COLO829 (cell line): ENCODE measurements at regions not wholly inside any gene's neighbourhood (a gene's known extent, or its start where the extent isn't known, plus 50 kb on each side); places are given as distances from the start of the nearest gene placed in this dataset.

ENCODE experiments used
- DNase-seq: peaks from one replicate; pipeline ENCODE4 v3.0.0; 2012; ENCODE audit warnings: low spot score

DNA sequence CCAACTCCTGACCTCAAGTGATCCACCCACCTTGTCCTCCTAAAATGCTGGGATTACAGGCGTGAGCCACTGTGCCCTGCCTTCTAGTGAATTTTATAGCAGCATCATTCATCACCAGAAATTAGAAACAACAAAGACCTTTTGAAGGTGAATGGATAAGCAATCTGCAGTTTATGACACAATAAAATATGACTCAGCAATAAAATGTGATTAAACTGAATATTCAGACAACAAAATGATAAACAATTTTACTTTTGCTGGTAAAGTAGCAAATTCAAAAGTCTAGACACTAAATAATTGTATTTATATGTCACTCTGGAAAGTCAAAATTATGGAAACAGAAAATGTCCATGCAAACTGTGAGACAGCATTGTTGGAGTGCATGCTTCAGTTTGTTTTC, 656.6 kb downstream of the CBLN2 start:
- no peak for DNase-seq

DNA sequence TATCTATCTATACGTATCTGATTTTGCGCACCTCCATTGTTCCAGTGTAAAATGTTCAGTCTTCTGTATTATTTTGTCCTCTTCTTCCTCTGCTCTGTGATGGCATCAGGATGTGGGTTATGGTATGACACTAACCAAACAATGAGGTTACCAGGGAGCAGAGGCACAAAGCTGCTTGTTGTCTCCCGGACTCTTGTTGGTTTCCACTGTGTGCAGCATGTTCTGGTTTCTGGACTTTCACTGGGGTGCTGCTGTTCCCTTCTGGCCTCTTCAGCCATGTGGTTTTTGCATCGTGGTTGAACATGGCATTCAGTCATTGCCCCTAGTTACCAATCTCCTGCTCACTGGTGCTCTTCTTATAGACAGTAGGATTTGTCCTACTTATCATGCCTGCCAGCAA, 665.9 kb downstream of the CBLN2 start:
- no peak for DNase-seq

DNA sequence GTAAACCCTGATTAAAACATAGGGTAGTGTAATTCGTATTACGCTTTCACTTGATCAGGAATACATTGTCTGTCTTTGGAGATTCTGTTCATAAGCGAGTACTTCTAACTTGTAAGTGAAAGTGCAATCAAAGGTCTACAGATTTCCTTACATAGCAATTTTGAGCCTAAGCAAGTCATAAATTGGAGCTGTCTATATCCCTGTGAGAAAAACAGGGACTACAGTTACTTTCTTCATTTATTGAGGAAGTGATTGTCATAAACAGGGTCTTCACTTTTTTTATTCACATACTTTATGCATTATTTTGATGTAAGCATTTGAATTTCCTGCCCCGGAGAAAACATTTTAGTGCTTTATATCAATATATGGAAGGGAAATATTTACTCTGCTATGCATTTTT, 670.4 kb downstream of the CBLN2 start:
- DNase-seq: no peak

DNA sequence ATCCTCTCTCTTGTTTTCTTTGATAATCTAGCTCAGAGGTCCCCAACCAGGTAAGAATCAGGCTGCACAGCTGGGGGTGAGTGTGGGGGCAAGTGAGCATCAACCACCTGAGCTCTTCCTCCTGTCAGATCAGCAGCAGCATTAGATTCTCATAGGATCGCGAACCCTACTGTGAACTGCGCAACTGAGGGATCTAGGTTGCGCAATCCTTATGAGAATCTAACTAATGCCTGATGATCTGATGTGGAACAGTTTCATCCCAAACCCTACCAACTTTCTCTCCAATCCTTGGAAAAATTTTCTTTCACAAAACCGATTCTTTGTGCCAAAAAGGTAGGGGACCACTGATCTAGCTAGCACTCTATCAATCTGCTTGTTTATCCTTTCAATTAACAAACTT, 678.3 kb downstream of the CBLN2 start:
- DNase-seq: no peak

DNA sequence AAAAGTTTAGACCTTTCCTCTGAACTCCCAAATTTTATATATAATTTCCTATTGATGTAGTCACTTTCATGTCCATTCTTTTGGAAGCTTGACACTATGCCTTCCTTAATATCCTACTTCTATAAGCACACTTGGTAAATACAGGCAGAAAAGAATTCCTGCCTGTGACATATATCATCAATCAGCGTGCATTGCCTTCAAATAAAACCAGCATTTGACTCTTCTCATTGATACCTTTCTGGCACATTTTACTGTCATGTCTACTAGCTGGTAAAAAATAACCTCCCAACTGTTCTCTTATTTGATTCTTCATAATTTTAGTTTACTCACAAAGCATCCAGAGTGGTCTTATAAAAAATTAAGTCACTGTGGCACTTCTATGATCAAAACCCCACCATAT, 693.5 kb downstream of the CBLN2 start:
- no peak for DNase-seq

DNA sequence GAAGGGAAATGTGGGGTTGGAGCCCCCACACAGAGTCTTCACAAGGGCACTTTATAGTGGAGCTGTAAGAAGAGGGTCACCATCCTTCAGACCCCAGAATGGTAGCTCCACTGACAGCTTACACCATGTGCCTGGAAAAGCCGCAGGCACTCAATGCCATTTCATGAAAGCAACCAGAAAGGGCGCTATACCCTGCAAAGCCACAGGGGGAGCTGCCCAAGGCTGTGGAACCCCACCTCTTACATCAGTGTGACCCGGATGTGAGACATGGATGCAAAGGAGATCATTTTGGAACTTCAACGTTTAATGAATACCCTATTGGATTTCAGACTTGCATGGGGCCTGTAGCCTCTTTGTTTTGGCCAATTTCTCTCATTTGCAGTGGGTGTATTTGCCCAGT, 694.7 kb downstream of the CBLN2 start:
- DNase-seq: no peak

DNA sequence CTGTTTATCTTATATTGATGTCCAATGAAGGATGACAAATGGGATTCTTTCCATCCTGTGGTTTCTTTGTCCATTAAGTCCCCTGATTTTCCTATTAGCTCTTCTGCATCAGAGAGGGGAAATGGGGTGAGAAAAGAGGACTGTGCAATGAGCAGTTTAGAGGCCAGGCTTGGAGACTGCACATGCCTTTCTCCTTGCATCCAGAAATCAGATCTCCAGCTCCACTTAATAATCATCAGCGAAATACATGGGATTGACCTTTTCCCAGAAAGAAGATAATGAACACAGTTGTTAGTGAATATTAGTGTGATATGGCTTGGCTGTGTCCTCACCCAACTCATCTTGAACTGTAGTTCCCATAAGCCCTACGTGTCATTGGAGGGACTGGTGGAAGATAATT, 697.4 kb downstream of the CBLN2 start:
- DNase-seq: no peak

DNA sequence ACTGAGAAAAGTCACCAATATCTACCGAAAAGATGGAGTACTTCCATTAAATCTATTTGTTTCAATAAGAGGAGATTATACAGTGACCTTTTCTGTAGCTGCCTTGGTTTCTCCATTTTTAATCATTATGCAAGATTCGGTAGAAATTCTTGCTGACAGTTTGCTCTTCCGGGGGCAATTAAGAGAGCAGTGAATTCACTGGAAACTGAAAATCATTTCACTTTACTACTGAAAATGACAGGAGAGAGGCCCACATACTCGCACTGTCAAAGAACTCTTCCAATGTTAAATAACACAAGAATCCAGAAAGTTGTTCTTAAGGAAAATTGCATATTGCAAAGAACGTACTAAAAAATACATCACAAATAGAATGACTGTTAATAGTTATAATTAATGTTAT, 699.3 kb downstream of the CBLN2 start:
- DNase-seq: no peak

DNA sequence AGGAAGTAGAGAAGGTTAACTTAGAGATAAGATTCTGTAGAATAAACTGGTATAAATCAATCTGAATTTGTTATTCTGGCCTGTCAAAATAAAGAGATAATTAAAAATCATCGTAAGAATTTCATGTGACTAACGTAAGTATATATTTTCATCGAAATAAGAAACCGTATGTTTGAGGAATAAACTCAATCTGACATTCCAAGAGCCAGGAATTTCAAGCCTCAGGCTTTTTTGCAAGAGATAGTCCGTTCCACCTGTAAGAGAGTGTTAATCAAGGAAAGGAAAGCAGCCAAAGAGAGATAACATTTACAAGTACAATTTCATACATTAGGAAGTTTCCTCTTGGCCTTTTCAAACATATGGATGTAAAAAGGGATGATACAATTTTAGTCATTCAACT, 701.5 kb downstream of the CBLN2 start:
- no peak for DNase-seq

DNA sequence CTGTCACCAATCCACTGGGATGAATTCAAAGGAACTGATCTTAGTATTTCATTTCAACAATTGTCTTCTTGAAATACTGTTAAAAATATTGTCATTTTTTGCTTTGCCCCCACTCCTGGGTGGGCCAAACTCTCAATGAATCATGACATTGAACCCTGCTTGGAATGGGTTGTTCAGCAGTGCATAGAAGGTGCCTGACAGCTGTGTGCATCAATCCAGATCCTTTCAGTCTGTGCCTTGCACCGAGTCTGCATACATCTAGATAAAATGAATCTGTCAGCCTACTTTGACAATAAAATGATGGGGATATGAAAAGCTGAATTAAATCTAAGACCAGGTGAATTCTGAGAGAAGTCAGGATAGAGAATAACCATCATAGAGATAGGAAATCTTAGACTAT, 706.6 kb downstream of the CBLN2 start:
- no peak for DNase-seq

DNA sequence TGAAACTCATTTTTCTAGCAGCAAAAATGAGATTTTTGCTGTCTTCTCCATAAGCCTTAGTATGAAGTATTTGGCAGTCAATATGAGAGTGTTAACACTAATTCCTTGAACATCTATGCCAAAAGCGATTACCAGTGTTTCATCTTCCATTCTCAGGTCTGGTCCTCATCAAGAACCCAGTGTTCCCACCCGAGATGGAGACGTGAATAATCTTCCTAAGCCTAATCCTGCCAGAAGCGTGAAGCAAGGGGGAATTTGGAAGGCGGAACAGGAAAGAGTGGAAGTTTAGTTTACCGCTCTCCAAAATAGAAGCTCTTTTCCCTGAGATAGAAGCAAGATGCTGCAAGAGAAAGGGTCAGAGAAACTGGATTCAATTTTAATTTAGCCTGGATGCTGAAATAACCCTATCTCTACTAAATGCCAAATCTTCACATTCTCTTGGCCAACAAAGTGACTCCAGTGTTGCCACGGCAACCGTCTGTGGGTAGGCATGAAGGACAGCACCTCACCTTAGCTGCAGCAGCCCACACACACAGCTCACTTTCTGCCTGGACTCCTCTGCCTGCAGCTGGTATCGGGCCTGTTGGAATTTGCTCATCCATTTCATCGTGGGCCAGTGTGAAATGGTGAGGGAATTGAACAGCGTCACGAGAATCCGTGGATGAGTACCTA, 711.1 kb downstream of the CBLN2 start:
- DNase-seq: no peak

DNA sequence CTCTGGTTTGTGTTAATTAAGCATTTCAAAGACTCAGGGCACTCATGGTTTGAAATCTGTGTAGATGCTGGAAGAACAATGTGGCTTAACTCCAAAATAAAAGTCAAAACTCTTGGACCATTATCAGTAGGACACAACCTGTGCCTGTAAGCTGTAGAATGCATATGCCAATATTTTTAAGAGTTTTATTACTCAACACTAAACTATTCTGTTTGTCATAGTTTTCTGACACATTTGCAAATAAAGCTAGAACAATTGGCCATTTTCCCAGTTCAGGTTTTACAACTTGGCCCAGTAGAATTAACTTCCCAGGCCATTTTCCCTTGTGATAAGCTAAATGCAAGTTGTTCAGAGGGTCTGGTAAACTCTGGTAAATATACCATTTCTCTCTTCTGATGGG, 713.1 kb downstream of the CBLN2 start:
- DNase-seq: no peak

DNA sequence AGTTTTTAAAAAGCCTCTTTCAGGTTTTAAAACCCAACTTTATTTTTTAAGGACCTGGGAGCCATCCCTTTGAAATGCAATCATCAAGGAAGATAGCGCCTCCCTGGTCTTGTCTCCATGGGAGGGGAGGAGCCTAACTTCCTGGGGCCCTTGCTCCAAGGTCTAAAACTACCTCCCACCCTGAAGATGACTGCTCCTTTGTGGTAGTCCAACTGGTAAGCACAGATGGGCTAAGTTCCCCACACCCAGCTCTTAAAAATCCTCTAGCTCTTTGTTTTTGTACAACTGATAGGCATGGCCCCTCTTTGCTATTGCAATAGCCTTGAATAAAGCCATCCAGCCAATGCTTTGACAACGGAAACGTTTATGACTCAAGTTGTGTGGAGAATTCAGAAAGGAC, 716.8 kb downstream of the CBLN2 start:
- DNase-seq: no peak

DNA sequence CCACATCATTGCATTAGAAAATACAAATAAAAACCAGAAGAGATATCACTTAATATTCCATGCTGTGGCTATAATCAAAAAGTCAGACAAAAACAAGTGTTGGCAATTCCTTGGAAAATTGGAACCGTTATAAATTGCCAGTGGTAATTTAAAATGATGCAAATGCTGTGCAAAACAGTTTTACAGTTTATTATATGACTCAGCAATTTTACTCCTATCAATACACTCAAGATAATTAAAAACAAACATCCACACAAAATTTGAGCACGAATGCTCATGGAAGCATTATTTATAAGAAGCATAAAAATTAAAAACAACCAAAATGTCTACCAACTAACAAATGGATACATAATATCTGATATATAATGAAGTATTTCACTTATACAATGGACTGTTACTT, 728.8 kb downstream of the CBLN2 start:
- no peak for DNase-seq

DNA sequence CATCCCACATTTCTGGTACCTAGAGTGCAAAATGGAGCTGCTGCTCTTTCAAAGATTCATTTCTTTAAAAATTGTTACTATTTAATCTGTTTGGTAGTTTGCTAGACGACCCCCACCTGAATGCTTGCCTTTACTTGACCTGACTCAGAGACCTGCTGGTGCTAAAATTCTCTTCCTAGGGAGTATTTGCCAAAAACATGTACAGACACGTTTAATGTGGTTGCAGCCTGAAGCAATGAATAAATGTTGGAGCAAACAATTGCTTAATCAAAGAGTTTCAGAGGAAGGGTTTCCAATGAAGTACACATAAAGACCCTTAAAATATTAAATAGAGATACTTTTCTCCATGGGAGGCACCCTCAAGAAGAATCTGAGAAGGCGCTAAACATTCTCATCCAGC, 734.4 kb downstream of the CBLN2 start:
- DNase-seq: no peak

DNA sequence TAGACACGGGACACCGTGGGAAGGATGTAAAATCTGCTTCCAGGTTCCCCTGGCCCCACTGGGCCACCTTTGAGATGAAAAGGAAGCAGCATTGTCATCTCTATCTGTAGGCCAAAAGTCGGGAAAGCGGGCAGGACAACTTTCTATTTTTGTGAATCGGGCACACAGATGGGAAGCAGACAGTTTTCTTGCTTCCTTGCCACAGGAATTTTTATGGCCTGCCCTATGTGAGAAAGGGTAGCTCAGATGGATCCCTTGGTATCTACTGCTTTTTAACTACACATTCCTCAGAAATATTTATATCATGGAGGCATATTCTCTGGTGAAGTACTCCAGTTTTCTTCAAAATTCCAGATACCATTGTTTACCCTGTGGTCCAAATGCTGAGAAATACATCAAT, 735.5 kb downstream of the CBLN2 start:
- no peak for DNase-seq

DNA sequence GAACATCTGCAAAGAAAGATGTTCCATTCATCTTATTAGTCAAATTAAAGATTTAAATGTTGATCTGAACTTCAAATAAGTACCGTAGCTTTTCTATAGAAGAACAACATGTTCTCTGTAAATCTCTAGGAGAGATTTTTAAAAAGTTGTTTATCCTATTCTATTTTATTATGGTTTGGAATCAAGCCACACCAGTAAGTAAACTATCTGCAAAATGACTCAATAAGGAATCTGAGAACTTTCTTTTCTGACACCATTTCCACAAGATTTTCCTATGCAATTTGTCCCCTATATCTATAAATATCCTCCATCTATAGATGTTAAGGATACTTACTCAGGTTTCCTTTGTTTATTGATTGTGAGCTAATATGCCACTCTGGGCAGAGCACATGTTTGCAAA, 736.6 kb downstream of the CBLN2 start:
- DNase-seq: no peak

DNA sequence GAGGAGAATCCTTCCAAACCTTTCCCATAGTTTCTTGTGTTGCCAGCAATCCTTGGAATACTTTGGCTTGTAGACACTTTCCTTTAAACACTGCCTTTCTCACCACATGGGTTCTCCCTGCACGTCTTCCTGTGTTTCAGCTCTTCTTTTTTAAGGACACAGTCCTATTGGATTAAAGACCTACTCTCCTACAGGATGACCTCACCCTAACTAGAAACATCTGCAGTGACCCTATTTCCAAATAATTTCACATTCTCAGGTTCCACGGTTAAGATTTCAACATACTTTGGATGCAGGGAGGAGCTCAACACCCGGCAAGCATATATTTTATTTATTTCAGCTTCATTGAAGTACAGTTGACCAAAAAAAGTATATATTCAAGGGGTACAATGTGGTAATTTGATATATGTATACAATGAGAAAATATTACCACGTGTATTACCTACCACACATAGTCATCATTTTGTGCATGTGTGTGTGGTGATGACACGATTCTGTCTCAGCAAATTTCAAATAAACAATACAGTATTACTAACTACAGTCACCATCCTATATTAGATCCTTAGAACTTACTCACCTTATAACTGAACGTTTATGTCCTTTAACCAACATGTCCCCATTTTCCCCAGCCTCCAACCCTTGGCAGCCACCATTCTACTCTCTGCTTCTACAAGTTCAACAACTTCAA, 745.0 kb downstream of the CBLN2 start:
- no peak for DNase-seq

DNA sequence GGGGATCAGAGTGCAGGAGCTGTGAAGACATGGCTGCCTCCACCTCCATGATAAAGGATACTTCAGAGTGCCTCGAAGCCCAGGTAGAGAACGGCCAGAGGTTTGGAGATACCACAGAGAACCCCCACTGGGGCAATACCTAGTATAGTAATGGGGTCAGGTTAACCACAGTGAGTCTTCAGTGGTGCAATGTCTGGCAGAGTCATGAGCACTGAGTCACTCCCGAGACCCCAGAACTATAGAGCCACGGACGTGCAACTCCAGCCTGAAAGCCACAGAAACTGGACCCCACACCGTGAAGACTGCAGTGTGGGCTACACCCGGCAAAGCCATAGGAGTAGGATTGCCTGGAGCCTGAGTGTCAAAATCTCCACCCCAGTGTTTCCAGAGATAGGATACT, 746.6 kb downstream of the CBLN2 start:
- no peak for DNase-seq

DNA sequence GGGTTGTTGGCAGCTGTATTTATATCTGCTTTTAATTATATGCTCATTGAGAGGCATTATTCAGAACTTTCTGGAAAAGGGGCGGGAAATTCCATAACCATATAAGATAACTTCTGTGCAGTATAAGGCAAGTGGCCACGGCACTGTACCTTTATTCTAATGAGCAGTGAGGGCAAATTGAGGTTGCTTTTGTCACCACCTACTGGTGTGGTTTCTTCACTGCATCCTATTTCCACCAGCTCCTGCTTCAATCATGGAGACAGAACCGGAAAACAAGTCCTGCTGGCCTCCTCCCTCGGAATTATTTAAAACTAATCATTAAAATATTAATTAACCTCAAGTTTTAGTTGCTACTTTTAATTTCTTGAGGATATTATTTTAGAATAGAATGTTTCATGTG, 759.4 kb downstream of the CBLN2 start:
- DNase-seq: peak; percentile 25

DNA sequence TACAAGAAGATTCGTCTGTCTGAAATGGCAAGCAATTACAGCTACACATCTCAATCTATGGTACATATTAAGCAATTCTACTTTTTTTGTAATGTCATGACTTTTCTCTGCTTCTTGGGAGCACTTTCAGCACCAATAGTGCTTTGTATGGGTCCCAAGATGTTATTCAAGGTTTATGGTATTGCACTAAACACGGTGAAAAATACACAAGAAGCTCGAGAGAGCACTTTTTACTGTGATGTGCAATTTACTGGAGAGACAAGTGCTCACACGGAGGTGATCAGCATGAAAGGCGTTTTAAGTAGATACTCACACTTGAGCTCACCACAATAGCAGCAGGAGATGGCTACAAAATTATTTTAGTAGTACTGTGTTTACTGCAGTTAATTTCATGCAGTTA, 783.6 kb downstream of the CBLN2 start:
- DNase-seq: no peak

DNA sequence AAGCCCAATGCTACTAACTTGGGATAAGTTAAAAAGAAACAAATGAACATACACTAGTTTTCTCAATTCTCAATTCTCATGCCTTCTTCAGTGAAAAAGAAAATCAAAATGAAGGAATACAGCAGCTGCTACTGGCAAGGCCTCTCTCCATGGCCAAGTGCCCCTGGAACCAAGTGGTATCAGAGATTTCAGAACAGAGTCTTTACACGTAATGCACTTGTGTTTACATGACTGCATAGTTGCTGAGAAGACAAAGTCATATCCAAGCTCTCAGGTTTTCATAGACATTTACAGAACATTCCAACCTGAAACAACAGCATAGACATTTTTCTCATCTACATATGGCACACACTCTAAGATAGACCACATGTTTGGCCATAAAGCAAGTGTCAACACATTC, 789.9 kb downstream of the CBLN2 start:
- no peak for DNase-seq

DNA sequence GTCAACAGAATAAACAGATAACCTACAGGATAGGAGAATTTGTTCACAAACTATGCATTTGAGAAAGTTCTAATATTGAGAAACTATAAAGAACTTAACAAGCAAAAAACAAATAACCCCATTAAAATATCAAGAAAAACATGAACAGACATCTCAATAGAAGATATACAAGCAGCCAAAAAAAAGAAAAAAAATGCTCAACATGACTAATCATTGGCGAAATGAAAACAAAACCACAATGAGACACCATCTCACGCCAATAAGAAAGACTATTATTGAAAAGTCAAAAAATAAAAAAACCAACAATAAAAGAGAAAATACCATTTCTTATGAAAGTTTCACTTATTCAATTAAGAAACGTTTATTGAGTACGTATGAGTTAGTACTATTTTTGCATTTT, 800.5 kb downstream of the CBLN2 start:
- no peak for DNase-seq

DNA sequence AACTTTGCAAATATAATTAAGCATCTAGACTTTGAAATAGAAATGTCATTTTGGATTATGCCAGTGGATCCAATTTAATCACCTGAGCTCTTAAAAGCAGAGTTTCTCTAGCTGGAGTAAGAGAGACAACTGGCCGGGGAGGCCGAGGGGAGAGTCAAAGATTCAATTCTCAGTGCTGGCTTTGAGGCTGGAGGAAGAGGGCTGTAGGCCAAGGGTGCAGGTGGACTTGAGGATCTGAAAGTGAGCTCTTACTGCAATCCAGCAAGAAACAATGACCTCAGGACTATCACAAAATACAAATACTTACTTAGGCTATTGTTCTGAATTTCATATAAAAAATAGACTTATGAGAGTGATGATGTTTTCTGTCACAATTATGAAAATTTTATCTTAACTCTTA, 814.5 kb downstream of the CBLN2 start:
- no peak for DNase-seq
